ENCODE measurements at regions not wholly inside any gene's neighbourhood (a gene's known extent, or its start where the extent isn't known, plus 50 kb on each side); places are given as distances from the start of the nearest gene placed in this dataset.

GRCh38 chr5:88948746-88949600 lies 66.0 kb upstream of the MEF2C start:
- Histone ChIP-seq H3K36me3 (ENCODE audit: insufficient read depth, low read length) (no peaks in the 10 kb centered on the region), H3K4me1 (ENCODE audit: insufficient read depth, low read length) (no peaks in the 10 kb centered on the region), H3K27ac (ENCODE audit: low read depth, low read length) (no peak overlapping the region), H3K9me3 (ENCODE audit: control insufficient read depth in 1 of 2, low read length in 2 of 2) (no peaks in the 10 kb centered on the region), H3K27me3 (ENCODE audit: insufficient read depth, low read length) (no peaks in the 10 kb centered on the region), H3K4me3 (ENCODE audit: low read length in 2 of 2) (no peak overlapping the region)
- Mint-ChIP-seq H3K9me3 (peaks cover 0 to 3% (median 0%) of the 10 kb centered on the region in 8 donors), H3K4me3 (no peak overlapping the region), H3K27ac (no peak overlapping the region), H3K36me3 (no peaks in the 10 kb centered on the region), H3K4me1 (no peaks in the 10 kb centered on the region), H3K27me3 (no peaks in the 10 kb centered on the region)
- no peak for DNase-seq
- CTCF ChIA-PET (ENCODE audit: partially characterized antibody): no interaction called here
- POLR2A ChIA-PET (ENCODE audit: partially characterized antibody): no interaction called here
- intact Hi-C loops (cut with micrococcal nuclease): no loop called here

DNA sequence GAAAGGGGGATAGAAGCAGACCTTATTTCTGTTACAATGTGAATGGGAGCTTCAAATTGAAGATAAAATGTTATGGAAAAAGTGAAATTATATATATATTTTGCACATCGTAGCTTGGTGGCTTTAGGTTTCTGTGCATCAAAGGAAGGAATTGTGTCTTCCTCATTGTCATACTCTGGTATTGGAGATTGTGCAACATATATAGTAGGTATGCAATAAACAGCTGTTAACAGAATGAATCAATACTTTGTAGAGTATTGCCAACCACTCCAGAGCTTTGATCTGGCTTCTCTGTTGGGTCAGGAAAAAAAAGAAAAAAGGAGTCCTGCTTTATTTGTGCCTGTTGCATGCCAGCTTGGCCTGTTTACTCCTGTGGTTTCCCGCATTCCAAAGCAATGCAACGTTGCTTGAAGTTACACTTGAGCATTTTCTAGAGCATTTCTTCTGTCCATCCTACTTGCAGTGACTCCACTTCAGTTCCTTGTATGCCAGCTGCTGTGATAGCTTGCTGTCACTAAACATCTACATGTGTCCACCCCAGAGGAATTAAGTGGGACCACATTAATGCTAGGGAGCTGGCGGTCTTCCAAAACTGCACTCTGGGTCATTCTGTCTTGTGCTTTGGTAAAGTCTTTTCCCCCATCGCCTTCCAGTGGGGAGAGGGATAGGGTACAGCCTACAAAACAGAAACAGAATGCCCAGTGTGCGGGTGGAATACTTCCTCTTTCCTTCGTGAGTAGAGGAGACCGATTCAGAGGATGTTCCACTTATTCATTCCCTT lies 62.0 kb upstream of the MEF2C start:
- Mint-ChIP-seq H3K4me1 (no peaks in the 10 kb centered on the region), H3K27me3 (no peaks in the 10 kb centered on the region), H3K9me3 (peaks cover 0 to 2% (median 0%) of the 10 kb centered on the region in 8 donors), H3K4me3 (no peak overlapping the region), H3K36me3 (no peaks in the 10 kb centered on the region), H3K27ac (no peak overlapping the region)
- Histone ChIP-seq H3K4me1 (ENCODE audit: insufficient read depth, low read length) (no peaks in the 10 kb centered on the region), H3K27me3 (ENCODE audit: insufficient read depth, low read length) (no peaks in the 10 kb centered on the region), H3K36me3 (ENCODE audit: insufficient read depth, low read length) (no peaks in the 10 kb centered on the region), H3K9me3 (ENCODE audit: control insufficient read depth in 1 of 2, low read length in 2 of 2) (no peaks in the 10 kb centered on the region), H3K27ac (ENCODE audit: low read depth, low read length) (no peak overlapping the region), H3K4me3 (ENCODE audit: low read length in 2 of 2) (no peak overlapping the region)
- no peak for DNase-seq
- ChIA-PET CTCF (ENCODE audit: partially characterized antibody) (no interaction called here), POLR2A (ENCODE audit: partially characterized antibody) (no interaction called here)
- intact Hi-C loops (cut with micrococcal nuclease): no loop called here

GRCh38 chr5:88941581-88941980 lies 58.6 kb upstream of the MEF2C start:
- intact Hi-C loops (cut with micrococcal nuclease): no loop called here
- no peaks in the 10 kb centered on the region for H3K4me1 ChIP-seq (ENCODE audit: insufficient read depth, low read length)
- H3K27me3 ChIP-seq (ENCODE audit: insufficient read depth, low read length): no peaks in the 10 kb centered on the region
- POLR2A ChIA-PET (ENCODE audit: partially characterized antibody): no interaction called here
- no peaks in the 10 kb centered on the region for H3K36me3 ChIP-seq (ENCODE audit: insufficient read depth, low read length)
- CTCF ChIA-PET (ENCODE audit: partially characterized antibody): no interaction called here
- H3K27ac ChIP-seq (ENCODE audit: low read depth, low read length): no peak overlapping the region
- H3K9me3 ChIP-seq (ENCODE audit: control insufficient read depth in 1 of 2, low read length in 2 of 2): no peaks in the 10 kb centered on the region
- H3K4me3 ChIP-seq (ENCODE audit: low read length in 2 of 2): no peak overlapping the region
- Mint-ChIP-seq H3K36me3 (no peaks in the 10 kb centered on the region), H3K9me3 (peaks cover 0 to 2% (median 0%) of the 10 kb centered on the region in 8 donors), H3K4me1 (no peaks in the 10 kb centered on the region), H3K27ac (no peak overlapping the region), H3K4me3 (no peak overlapping the region), H3K27me3 (no peaks in the 10 kb centered on the region)
- DNase-seq: no peak

- ChIA-PET CTCF (ENCODE audit: partially characterized antibody) (no interaction called here), POLR2A (ENCODE audit: partially characterized antibody) (interaction anchor here (0.6 kb wide), 1 partner anchor 777 kb away, joined by 3 read pairs; no protein-coding TSS in a partner anchor)
- Histone ChIP-seq H3K4me1 (ENCODE audit: insufficient read depth, low read length) (no peaks in the 10 kb centered on the region), H3K9me3 (ENCODE audit: control insufficient read depth in 1 of 2, low read length in 2 of 2) (no peaks in the 10 kb centered on the region), H3K27me3 (ENCODE audit: insufficient read depth, low read length) (no peaks in the 10 kb centered on the region), H3K4me3 (ENCODE audit: low read length in 2 of 2) (no peak overlapping the region), H3K36me3 (ENCODE audit: insufficient read depth, low read length) (no peaks in the 10 kb centered on the region), H3K27ac (ENCODE audit: low read depth, low read length) (no peak overlapping the region)
- Mint-ChIP-seq H3K36me3 (no peaks in the 10 kb centered on the region), H3K9me3 (peaks cover 0 to 2% (median 0%) of the 10 kb centered on the region in 8 donors), H3K27ac (no peak overlapping the region), H3K4me1 (no peaks in the 10 kb centered on the region), H3K4me3 (no peak overlapping the region), H3K27me3 (no peaks in the 10 kb centered on the region)
- no peak for DNase-seq
- intact Hi-C loops (cut with micrococcal nuclease): no loop called here
Observed at GRCh38 chr5:88940713-88941112, 57.7 kb upstream of the MEF2C start.

DNA sequence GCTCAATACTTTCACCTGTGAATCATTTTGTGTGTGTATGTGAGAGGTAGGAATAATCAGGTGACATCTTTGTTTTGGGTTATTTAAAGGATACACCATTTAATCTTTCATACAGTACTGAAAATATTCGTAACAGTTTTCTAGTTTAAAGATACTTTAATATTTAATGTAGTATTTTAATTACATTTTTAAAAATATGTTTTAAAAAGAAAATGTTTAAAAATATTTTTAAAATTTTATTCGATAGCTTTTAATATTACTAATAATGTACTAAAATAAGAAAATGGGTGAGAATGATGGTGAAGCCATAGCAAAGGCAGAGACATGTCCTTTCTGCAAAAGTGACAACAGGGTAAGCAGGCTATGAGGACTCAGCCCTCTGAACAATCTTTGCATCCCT lies 56.3 kb upstream of the MEF2C start:
- no peaks in the 10 kb centered on the region for H3K27me3 ChIP-seq (ENCODE audit: insufficient read depth, low read length)
- no peak overlapping the region for H3K4me3 ChIP-seq (ENCODE audit: low read length in 2 of 2)
- no peaks in the 10 kb centered on the region for H3K4me1 ChIP-seq (ENCODE audit: insufficient read depth, low read length)
- H3K4me3 Mint-ChIP-seq: no peak overlapping the region
- no peaks in the 10 kb centered on the region for H3K36me3 Mint-ChIP-seq
- intact Hi-C loops (cut with micrococcal nuclease): no loop called here
- H3K9me3 ChIP-seq (ENCODE audit: control insufficient read depth in 1 of 2, low read length in 2 of 2): no peaks in the 10 kb centered on the region
- no peak overlapping the region for H3K27ac ChIP-seq (ENCODE audit: low read depth, low read length)
- no peaks in the 10 kb centered on the region for H3K4me1 Mint-ChIP-seq
- ChIA-PET CTCF (ENCODE audit: partially characterized antibody) (no interaction called here), POLR2A (ENCODE audit: partially characterized antibody) (no interaction called here)
- DNase-seq: no peak
- no peak overlapping the region for H3K27ac Mint-ChIP-seq
- no peaks in the 10 kb centered on the region for H3K9me3 Mint-ChIP-seq
- H3K27me3 Mint-ChIP-seq: no peaks in the 10 kb centered on the region
- no peaks in the 10 kb centered on the region for H3K36me3 ChIP-seq (ENCODE audit: insufficient read depth, low read length)

- ChIA-PET CTCF (ENCODE audit: partially characterized antibody) (no interaction called here), POLR2A (ENCODE audit: partially characterized antibody) (no interaction called here)
- Mint-ChIP-seq H3K4me3 (no peak overlapping the region), H3K4me1 (no peaks in the 10 kb centered on the region), H3K36me3 (no peaks in the 10 kb centered on the region), H3K27me3 (no peaks in the 10 kb centered on the region), H3K27ac (no peak overlapping the region), H3K9me3 (no peaks in the 10 kb centered on the region)
- Histone ChIP-seq H3K4me1 (ENCODE audit: insufficient read depth, low read length) (no peaks in the 10 kb centered on the region), H3K36me3 (ENCODE audit: insufficient read depth, low read length) (no peaks in the 10 kb centered on the region), H3K27ac (ENCODE audit: low read depth, low read length) (no peak overlapping the region), H3K9me3 (ENCODE audit: control insufficient read depth in 1 of 2, low read length in 2 of 2) (no peaks in the 10 kb centered on the region), H3K27me3 (ENCODE audit: insufficient read depth, low read length) (no peaks in the 10 kb centered on the region), H3K4me3 (ENCODE audit: low read length in 2 of 2) (no peak overlapping the region)
- intact Hi-C loops (cut with micrococcal nuclease): no loop called here
- no peak for DNase-seq
Observed at GRCh38 chr5:88938488-88938887, 55.5 kb upstream of the MEF2C start.

GRCh38 chr5:88937406-88937805 lies 54.4 kb upstream of the MEF2C start:
- Histone ChIP-seq H3K27me3 (ENCODE audit: insufficient read depth, low read length) (no peaks in the 10 kb centered on the region), H3K27ac (ENCODE audit: low read depth, low read length) (no peak overlapping the region), H3K36me3 (ENCODE audit: insufficient read depth, low read length) (no peaks in the 10 kb centered on the region), H3K9me3 (ENCODE audit: control insufficient read depth in 1 of 2, low read length in 2 of 2) (no peaks in the 10 kb centered on the region), H3K4me3 (ENCODE audit: low read length in 2 of 2) (no peak overlapping the region), H3K4me1 (ENCODE audit: insufficient read depth, low read length) (no peaks in the 10 kb centered on the region)
- POLR2A ChIA-PET (ENCODE audit: partially characterized antibody): no interaction called here
- intact Hi-C loops (cut with micrococcal nuclease): no loop called here
- Mint-ChIP-seq H3K4me1 (no peaks in the 10 kb centered on the region), H3K4me3 (no peak overlapping the region), H3K27ac (no peak overlapping the region), H3K27me3 (no peaks in the 10 kb centered on the region), H3K9me3 (no peaks in the 10 kb centered on the region), H3K36me3 (no peaks in the 10 kb centered on the region)
- CTCF ChIA-PET (ENCODE audit: partially characterized antibody): no interaction called here
- no peak for DNase-seq
